ENCODE measurements at regions not wholly inside any gene's neighbourhood (a gene's known extent, or its start where the extent isn't known, plus 50 kb on each side); places are given as distances from the start of the nearest gene placed in this dataset.

- no peaks in the 10 kb centered on the region for H3K27me3 ChIP-seq
- no peaks in the 10 kb centered on the region for H3K9me3 ChIP-seq
- H3K36me3 ChIP-seq: no peaks in the 10 kb centered on the region
- H3K4me3 ChIP-seq: no peak overlapping the region
- no peak overlapping the region for H3K27ac ChIP-seq
- H3K4me1 ChIP-seq: no peaks in the 10 kb centered on the region
- TF ChIP-seq CTCF (IDR thresholded peaks at IDR 0.05) (no peak), POLR2A (IDR thresholded peaks at IDR 0.05) (no peak), POLR2AphosphoS5 (IDR thresholded peaks at IDR 0.05) (no peak), EP300 (IDR thresholded peaks at IDR 0.05) (no peak)
- ATAC-seq: no peak
- 50% methylated on average over 2 of the region's 3 CpGs; no CpG with 5 or more reads in 1 of the 2 donors for WGBS, 2 donors (ENCODE audit: low coverage in 1 of 2)
Measured at GRCh38 chr3:135366816-135367215, 571.8 kb downstream of the EPHB1 start.

- no peaks in the 10 kb centered on the region for H3K27me3 ChIP-seq
- no peaks in the 10 kb centered on the region for H3K36me3 ChIP-seq
- WGBS, 2 donors (ENCODE audit: low coverage in 1 of 2): 27 to 60% methylated on average over 1 to 3 of the region's 3 CpGs
- TF ChIP-seq CTCF (IDR thresholded peaks at IDR 0.05): no peak
- no peak for TF ChIP-seq POLR2A (IDR thresholded peaks at IDR 0.05)
- no peak for TF ChIP-seq POLR2AphosphoS5 (IDR thresholded peaks at IDR 0.05)
- TF ChIP-seq EP300 (IDR thresholded peaks at IDR 0.05): no peak
- no peak for ATAC-seq
- no peaks in the 10 kb centered on the region for H3K9me3 ChIP-seq
- H3K4me1 ChIP-seq: no peaks in the 10 kb centered on the region
- H3K4me3 ChIP-seq: no peak overlapping the region
- H3K27ac ChIP-seq: no peak overlapping the region
Measured at GRCh38 chr3:135368316-135368715, 573.3 kb downstream of the EPHB1 start.

- Histone ChIP-seq H3K36me3 (no peaks in the 10 kb centered on the region), H3K4me3 (no peak overlapping the region), H3K4me1 (no peaks in the 10 kb centered on the region), H3K27me3 (no peaks in the 10 kb centered on the region), H3K27ac (no peak overlapping the region), H3K9me3 (no peaks in the 10 kb centered on the region)
- ATAC-seq: no peak
- WGBS, 2 donors (ENCODE audit: low coverage in 1 of 2): 65 to 70% methylated on average over 3 of the region's 3 CpGs
- TF ChIP-seq EP300 (IDR thresholded peaks at IDR 0.05) (no peak), POLR2A (IDR thresholded peaks at IDR 0.05) (no peak), CTCF (IDR thresholded peaks at IDR 0.05) (no peak), POLR2AphosphoS5 (IDR thresholded peaks at IDR 0.05) (no peak)
Measured at GRCh38 chr3:135368781-135369180, 573.7 kb downstream of the EPHB1 start.

GRCh38 chr3:135374571-135374970 is 579.5 kb downstream of the EPHB1 start:
- ATAC-seq: no peak
- Histone ChIP-seq H3K27me3 (no peaks in the 10 kb centered on the region), H3K4me1 (no peaks in the 10 kb centered on the region), H3K27ac (no peak overlapping the region), H3K36me3 (no peaks in the 10 kb centered on the region), H3K4me3 (no peak overlapping the region), H3K9me3 (no peaks in the 10 kb centered on the region)
- TF ChIP-seq CTCF (IDR thresholded peaks at IDR 0.05): no peak
- WGBS, 2 donors (ENCODE audit: low coverage in 1 of 2): 67 to 74% methylated on average over 3 of the region's 3 CpGs

GRCh38 chr3:135382188-135382587 is 583.3 kb upstream of the PPP2R3A start:
- Histone ChIP-seq H3K4me1 (no peaks in the 10 kb centered on the region), H3K27ac (no peak overlapping the region), H3K9me3 (no peaks in the 10 kb centered on the region), H3K4me3 (no peak overlapping the region), H3K27me3 (no peaks in the 10 kb centered on the region), H3K36me3 (no peaks in the 10 kb centered on the region)
- TF ChIP-seq CTCF (IDR thresholded peaks at IDR 0.05) (no peak), POLR2A (IDR thresholded peaks at IDR 0.05) (no peak), POLR2AphosphoS5 (IDR thresholded peaks at IDR 0.05) (no peak), EP300 (IDR thresholded peaks at IDR 0.05) (no peak)
- WGBS, 2 donors (ENCODE audit: low coverage in 1 of 2): 52 to 82% methylated on average over 3 of the region's 3 CpGs
- ATAC-seq: no peak

All from gastroesophageal sphincter (tissue), 4 donors.